A673 (cell line): ENCODE measurements at regions not wholly inside any gene's neighbourhood (a gene's known extent, or its start where the extent isn't known, plus 50 kb on each side); places are given as distances from the start of the nearest gene placed in this dataset.

Experiments used
- EZH2 ChIP-seq: fragments of 200-600 bp; sonication (generic); IDR thresholded peaks from 2 replicates; pipeline ENCODE4 v1.6.1; 2017; ENCODE audit warnings: borderline replicate concordance, low read depth, mild to moderate bottlenecking, mixed read lengths, antibody characterized with exemption, low read length; ENCODE audit not compliant: poor library complexity, severe bottlenecking
- TF ChIP-seq, protein P1 (sequence below): fragments of 300-800, 200-600 bp; sonication (generic); conservative IDR thresholded peaks from 2 replicates; pipeline ENCODE4 v1.5.1; 2017; ENCODE audit warnings: low read depth, mild to moderate bottlenecking, antibody characterized with exemption, low read length, moderate library complexity, mixed read lengths

DNA sequence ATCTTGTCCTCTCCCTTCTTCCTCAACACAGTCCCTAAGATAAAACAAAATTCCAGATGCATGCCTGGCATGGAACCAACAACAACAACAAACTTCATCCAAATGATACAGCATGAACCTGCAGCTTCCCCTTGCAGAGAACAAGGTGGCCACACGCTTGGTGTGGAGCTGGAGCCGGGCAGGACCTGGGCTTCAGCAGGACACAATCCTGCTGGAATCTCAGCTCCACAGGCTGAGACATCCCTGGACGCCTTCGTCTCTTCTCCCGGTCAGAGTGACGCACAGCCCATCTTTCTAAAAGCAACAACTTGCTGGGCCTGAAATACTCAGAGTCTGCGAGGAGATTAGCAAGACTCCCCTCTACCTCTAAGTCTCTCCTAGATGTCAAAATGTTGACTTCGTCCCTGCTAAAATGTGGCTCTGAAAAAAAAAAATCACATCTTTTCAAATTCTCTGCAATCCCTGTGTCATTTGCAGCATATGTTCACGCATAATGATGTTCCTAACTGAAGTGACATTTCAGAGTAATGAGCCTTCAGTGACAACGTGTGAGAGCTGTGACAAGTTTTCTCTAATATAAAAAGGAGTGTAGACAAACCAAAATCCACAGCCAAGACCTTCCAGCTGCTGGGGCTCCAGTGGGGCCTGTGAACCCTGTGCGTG lies 1232.3 kb downstream of the TBC1D22A start:
- TF ChIP-seq, protein P1, sequence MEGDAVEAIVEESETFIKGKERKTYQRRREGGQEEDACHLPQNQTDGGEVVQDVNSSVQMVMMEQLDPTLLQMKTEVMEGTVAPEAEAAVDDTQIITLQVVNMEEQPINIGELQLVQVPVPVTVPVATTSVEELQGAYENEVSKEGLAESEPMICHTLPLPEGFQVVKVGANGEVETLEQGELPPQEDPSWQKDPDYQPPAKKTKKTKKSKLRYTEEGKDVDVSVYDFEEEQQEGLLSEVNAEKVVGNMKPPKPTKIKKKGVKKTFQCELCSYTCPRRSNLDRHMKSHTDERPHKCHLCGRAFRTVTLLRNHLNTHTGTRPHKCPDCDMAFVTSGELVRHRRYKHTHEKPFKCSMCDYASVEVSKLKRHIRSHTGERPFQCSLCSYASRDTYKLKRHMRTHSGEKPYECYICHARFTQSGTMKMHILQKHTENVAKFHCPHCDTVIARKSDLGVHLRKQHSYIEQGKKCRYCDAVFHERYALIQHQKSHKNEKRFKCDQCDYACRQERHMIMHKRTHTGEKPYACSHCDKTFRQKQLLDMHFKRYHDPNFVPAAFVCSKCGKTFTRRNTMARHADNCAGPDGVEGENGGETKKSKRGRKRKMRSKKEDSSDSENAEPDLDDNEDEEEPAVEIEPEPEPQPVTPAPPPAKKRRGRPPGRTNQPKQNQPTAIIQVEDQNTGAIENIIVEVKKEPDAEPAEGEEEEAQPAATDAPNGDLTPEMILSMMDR = no peak
- TF ChIP-seq EZH2 = no peak
